Stimulated activated naive CD8-positive, alpha-beta T cell treated with anti-CD3 and anti-CD28 coated beads, Interleukin-15, Interleukin-2, amounts not matched to agents 100 U/mL and 50 U/mL, for 24 hours (primary cell): ENCODE measurements at regions not wholly inside any gene's neighbourhood (a gene's known extent, or its start where the extent isn't known, plus 50 kb on each side); places are given as distances from the start of the nearest gene placed in this dataset.
"Not testable (repeated sequence)": the region's sequence is repeated elsewhere in the genome, so short reads cannot be mapped to it uniquely, and the experiment has no call there.

Experiments
- ATAC-seq: fragments of 150-1000 bp; cut with Tn5 transposase; one replicate; pipeline ENCODE4 v1.10.0; 2021
- DNase-seq: peaks from one replicate; pipeline ENCODE4 v3.0.0; 2021

DNA sequence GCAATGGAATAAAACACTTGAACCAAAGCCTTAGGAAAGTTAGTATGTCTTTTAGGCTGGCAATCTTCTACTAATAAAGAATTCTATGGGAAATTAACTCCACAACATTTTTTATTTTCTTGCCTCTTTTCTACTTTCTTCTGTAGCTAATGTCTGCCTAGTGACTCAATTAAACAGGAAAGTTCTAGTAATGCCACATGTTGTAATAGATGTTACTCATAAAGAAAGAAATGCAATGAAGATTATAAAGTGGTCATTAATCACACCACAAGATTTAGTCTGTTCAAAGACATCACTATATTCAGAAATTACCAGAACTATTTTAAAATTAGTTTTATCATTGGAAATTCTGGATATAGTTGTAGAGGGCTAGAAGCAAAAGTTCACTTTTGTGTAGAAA lies 329.7 kb downstream of the SI start:
- ATAC-seq (no peak), DNase-seq (no peak)

DNA sequence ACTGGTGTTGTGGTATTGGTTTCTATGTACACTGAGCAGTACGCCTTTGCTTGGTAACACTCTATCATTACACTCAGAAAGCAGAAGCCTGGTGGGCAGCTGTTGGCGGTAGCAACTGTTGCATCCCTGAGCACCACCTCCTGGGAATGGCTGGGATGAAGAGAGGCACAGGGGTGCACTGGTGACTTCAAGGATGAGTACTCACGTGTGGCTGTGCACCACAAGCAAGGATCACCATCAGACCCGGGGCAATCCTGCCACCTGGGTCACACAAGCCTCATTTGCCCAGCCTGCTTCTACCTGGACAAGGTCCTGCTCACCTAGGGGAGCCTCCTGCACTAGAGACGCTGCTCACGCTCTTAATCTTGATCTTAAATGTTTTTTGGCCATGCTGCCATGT lies 336.4 kb downstream of the SI start:
- no peak for DNase-seq
- no peak for ATAC-seq

DNA sequence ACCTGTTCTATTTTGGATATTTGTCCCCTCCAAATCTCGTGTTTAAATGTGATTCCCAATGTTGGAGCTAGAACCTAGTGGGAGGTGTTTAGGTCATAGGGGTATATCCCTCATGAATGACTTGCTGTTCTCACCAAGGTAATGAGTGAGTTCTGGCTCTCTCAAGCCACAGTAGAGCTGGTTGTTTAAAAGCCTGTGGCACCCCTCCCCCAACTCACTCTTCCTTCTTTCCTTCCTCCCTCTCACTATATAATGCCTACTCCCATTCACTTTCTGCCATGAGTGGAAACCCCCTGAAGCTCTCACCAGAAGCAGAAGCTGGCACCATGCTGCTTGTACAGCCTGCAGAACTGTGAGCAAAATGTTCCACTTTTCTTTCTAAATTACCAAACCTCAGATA lies 341.1 kb downstream of the SI start:
- no peak for ATAC-seq
- DNase-seq: no peak

DNA sequence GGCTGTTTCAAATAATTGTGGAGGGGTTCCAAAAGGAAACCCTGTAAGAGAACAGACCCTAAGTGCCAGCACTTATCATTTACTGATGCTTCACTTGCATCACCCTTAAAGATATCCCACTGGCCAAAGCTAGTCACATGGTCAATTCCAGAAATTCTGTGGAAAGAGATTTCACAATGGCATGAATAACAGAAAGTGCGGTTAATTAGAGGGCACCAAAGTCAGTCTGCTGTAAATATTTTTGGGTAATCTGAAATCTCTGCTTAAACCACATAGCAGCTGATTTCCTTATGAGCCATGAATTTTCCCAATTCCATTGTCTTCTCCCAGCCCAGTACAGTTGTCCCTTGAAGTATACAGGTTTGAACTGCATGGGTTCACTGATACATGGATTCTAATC lies 346.1 kb downstream of the SI start:
- no peak for DNase-seq
- ATAC-seq: no peak

DNA sequence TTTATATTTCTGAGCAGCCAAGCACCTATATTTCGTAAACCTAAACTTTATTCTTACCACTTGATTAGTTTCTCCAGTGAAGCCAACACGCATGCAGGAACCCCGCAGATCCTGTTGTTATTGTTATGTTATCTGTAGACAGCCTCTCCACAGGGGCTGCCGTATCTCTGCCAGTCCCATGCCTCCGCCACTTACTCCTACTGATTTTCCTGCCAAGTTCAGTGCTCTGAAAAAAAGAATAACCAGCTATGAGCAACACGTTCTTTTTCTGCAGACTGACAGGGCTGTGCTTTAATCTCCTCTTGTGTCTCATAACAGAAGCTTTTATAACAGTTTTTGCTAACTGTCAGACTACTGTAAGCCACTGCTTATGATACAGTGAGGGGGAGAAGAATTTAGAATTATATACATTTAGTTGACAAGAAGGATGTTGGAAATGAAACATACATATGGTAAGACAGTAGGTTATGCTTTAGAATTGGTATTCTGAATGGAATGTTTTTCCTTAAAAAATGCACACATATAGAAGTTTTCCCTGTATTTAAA lies 347.4 kb downstream of the SI start:
- DNase-seq: no peak

DNA sequence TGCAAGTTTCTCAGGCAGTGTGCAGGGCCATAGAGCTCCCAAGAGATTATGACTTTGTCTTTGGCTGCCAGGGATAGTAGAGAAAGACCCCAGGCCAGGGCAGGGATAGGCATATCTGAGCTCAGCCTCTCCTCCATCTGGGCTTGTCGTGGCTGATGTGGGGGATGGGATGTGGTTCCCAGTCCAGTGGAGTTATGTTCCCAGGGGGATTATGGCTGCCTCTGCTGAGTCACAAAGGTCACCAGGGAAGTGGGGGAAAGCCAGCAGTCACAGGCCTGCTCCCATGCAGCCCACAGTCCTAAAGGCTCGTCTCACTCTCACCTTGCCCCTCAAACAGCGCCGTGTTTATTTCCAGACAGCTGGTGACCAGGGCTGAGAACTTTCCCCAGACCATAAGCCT lies 354.9 kb downstream of the SI start:
- ATAC-seq (no peak), DNase-seq (no peak)

More for the DNA sequence above, 347.4 kb downstream of the SI start:
- no peak for ATAC-seq

DNA sequence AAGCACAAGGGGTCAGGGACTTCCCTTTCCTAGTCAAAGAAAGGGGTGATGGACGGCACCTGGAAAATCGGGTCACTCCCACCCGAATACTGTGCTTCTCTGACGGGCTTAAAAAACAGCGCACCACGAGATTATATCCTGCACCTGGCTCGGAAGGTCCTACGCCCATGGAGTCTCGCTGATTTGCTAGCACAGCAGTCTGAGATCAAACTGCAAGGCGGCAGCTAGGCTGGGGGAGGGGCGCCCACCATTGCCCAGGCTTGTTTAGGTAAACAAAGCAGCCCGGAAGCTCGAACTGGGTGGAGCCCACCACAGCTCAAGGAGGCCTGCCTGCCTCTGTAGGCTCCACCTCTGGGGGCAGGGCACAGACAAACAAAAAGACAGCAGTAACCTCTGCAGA lies 375.5 kb downstream of the SI start:
- not testable (repeated sequence) for ATAC-seq

DNA sequence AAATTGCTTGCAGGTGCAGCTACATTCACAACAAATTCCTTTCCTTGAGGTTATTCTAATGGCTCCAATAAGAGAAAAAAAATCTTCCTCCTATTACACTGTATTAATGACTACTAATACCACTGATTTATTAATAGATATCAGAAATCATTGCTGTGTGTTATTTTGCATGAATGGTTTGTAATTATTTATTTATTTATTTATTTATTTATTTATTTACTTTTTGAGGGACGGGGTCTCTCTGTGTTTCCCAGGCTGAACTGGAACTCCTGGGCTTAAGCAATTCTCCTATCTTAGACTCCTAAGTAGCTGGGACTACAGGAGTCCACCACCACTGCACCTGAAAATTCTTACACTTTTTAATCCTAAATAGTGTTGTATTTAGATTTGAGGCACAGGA lies 390.4 kb downstream of the SI start:
- no peak for DNase-seq
- no peak for ATAC-seq

More for the DNA sequence above, 375.5 kb downstream of the SI start:
- DNase-seq: not testable (repeated sequence)

DNA sequence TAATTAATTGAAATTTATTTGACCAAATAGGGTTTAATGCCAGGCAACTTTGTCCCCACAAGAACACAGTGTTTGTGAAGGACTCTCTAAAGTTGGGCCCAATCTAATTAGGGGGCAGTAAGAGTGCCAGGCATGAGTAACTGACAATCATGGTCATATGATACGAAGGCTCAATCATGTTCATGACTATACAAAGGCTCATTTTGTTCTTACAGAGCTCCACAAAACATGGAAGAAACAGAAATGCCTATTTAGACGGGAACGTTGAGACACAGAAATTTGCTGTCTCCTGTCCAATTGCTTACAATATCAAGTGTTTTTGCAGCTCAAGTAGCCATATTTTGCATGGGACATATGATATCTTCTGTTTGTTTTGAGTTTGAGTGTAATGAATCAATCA lies 391.1 kb downstream of the SI start:
- DNase-seq (no peak), ATAC-seq (no peak)

DNA sequence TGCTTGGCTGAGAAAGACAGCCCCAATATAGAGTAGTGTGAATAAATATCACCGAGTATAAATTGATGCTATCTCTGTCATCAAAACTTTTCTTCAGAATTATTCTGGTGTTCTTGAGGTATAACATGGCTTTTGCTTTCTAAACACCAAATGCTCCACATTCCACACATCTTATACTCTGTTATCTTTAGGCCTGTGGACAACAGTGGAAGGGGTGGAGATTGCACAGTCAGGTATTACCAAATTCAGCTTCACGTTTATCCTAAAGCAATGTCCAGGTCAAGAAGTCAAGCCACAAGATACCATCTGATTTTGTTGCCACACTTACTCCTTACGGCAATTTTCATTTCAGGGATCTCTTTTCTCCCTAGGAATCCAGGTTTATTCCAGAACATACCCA lies 394.8 kb downstream of the SI start:
- ATAC-seq (no peak), DNase-seq (no peak)

DNA sequence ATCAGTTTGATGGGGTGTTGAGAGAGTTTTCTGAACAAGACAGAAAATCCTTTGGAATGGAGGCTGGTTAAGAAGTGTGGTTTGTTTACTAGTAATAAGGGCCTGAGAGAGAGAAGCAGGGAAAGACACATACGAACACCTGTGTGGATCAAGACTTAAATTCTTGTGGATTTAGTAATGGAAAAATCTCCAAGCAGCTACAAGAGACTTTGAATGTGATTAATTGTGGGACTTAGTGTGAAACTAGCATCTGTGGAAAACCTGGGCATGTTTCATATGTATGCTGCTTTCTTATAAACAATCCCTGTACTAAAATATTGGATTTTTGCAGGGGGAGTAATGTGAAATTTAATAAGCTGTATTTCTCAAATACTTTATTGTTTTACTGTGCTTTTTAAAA lies 399.1 kb downstream of the SI start:
- ATAC-seq: no peak
- DNase-seq: no peak

DNA sequence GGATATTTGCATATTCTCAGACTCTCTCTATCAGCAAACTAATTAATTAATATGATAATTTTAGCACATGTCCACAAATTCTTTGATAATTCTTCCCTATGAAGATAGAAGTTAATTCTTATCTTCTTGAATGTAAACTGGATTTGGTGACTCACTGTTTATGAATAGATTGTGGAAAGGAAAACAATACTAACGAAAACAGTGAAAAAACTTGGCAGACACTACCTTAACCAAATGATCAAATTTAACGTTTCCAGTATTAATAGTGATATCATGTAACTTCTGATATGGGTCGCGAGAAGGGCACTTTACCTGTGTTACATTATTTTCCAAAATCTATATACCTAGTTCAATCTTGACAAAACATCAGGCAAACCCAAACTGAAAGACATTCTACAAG lies 401.0 kb downstream of the SI start:
- no peak for ATAC-seq
- no peak for DNase-seq

DNA sequence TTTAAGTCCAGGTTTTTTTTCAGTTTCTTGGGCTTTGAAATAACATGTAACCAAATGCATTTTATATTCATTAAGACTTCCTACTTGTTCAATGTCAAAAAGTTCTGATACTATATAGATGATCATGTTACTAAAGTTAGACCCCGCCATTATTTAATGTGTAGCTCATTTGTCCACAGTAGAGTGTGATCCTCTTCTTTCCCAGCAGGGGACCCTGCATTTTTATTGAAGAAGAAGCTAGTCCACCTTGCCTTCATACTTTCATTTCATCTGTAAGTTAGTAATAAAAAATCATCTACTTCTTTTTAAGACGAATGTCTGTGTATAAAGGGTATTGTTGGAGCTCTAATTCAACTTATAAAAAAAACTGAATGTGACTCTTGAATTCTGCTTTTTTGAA lies 404.6 kb downstream of the SI start:
- DNase-seq: no peak
- ATAC-seq: no peak

DNA sequence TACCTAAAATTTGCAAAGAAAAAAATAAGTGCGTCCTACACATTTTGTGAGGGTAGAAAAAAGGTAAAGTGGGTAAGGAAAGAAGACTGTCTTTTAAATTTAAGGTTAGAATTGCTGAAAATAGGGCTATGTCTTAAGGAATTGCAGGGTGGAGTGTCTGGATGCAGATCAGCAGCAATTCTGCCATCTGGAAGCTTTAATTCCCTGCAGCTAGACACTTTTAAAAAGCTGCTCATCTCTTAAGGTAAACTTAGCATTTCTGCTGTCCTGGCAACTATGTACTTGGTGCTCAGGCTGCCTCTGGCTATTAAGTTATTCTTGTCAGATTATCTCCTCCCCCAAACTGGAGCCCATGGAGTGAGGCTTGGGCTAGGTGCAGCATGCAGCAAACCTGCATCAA lies 420.2 kb downstream of the SI start:
- ATAC-seq: no peak
- no peak for DNase-seq

DNA sequence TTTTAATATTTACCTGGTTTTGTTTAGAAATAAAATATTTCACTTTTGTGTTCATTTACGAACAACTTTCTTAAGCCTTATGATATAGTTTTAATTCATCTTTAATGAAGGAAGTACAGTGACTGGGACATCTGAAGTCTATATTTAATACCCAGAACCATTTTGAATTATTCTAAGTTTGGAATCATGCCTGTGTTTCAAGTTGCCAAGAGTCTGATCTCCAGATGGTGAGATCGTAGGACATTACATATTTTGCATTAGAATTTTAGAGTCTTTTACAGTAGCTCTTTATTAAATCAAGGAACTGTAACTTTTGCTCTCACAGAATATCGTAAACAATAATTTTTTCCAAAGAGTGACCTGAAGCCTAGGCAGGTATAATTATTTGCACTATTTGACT lies 420.7 kb downstream of the SI start:
- ATAC-seq (no peak), DNase-seq (no peak)

DNA sequence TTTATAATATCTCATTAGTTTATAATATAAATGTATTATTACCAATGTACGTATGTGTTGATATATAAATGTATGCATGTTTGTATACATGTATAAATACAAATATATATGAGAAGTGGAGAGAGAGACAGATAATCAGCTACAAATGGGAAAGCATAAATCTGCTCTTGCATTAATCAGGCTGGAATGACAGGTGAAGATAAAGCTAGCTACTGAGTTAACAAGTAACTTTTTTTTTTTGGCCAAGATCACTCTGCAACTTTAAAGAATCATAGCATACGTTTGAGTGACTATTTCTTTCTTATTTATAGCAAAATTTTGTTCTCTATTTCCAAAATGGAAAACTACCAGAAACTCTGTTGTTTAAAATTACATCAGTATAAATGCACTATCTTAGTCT lies 422.8 kb downstream of the SI start:
- ATAC-seq: no peak
- DNase-seq: no peak

DNA sequence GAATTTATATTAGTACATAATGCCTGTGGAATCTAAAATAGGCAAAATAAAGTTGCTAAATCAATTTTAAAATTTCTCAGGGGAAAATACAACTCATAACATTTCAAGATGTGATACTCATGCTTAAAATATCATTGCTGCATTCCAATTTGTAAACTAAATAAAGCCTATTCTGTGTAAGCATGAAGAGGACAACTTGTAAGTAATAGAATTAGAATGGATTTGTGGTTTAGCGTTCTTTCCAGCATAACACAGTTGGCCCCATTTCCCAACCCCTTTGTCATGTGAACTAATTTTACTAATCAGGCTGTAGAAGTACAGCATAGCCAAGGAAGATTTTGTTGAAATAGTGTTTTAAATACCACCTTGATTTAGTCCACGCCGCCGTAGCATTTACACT lies 437.2 kb downstream of the SI start:
- DNase-seq (no peak), ATAC-seq (no peak)

DNA sequence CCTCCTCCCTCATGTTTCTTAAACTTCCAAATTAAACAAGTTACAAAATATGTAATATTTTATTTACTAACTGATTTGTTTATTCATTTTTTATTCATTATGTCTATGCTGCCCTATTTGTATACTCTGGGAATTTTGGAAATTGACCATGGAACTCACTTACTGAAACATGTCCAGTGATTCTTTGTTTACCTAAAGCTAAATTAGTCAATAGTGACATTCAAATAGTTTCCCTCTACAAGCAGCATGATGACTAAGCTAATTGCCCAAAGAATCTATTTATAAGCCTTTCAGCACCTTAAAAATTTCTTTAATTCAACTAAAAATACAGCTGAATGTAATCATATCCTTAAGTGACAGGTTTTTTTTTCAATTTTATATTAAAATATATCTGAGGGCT lies 437.7 kb downstream of the SI start:
- no peak for DNase-seq
- no peak for ATAC-seq

DNA sequence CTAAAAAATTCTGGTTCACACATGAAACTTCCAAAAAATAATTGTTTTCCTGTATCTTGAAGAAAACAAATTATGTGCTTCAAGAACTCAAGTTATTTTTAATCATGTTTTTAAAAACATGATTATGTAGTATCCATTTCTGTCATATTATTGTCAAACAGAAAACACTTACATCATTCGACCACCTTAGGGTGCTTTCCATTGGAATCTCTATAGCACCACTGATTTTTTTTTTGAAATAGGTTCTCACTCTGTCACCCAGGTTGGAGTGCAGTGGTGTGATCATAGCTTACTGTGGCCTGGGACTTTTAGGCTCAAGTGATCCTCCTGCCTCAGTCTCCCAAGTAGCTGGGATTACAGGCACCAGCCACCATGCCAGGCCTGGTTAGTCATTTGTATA lies 457.3 kb downstream of the SI start:
- no peak for DNase-seq
- ATAC-seq: no peak

DNA sequence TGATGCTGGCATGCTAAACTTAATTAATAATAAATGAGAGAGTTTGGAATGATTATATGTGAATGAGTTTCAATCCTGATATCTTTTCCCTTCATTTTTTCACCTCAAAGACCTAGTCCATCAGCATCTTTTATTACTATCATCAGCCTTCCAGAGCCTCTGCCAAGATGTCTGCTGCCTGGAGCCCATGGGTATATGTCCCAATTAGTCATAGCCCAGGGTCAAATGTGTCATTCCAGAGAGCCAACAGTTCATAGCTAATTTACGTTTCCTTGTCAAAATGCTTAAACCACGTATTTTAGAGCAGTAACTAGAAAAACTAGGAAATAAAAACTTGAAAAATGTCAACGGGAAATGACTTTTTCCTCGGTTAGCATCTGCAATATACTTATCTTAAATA lies 457.9 kb downstream of the SI start:
- DNase-seq (no peak), ATAC-seq (no peak)

DNA sequence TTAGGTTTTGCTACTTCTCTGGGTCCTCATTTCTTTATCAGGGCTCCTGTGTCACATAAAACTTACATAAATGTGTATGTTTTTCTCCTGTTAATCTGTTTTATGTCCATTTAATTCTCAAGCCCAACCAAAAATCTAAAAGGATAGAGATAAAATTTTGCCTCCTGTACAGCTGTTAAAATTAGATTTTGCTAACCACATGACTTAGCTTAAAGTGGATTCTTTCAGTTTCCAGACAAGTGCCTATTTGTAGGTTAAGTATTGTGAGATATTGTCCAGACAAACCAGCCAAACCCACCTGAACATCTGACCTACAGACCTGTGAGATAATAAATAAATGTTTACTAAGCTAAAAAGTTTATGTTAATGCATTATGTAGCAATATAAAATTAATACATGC lies 465.5 kb downstream of the SI start:
- DNase-seq (no peak), ATAC-seq (no peak)

DNA sequence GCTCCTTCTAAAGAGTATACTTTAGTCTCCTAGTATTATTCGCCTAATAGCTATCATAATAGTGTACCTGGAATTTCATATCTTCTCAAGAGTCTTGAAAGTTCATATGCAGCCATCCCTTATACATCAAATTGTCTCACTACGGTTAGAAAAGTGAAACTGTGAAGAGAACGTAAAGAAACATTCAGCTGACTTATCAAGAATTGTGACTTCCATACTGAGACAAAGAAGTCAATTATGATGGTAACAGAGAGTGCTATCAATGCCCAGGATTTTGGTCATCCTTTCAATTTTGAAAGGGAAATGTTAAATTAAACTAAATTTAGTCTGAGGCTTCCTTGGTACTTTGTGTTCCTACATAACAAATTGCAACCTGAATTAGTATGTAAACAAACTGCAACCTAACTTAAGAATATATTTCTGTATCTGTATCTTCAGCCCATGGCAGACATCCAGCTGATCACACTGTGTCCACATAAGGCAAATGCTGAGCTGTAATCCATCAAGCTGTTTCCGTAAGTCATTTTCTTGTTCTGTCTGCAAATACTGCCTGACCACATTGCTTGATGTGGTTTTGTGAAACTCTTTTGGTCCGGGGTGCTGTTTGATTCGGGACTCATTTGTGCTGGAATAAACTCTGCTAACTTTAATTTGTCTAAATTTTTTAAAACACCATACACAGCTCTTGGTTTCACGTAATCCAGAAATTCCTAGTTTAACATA lies 469.6 kb downstream of the SI start:
- no peak for ATAC-seq
- no peak for DNase-seq

DNA sequence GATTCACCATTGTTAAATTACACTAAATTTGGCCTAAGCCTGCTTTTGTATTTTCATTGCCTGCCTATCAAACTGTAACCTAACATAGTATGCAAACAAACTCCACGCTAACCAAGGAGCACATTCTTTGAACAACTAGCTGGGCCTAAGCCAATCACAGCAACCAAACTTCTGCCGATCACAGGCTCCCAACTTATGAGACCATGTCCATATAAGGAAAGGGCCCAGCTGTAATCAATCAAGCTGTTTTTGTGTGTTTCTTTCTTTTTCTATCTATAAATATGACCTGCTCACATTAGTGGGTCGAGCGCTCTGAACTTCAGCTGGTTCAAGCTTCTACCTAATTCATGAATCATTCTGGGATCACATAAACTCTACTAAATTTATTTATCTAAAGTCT lies 473.6 kb downstream of the SI start:
- ATAC-seq (no peak), DNase-seq (no peak)

DNA sequence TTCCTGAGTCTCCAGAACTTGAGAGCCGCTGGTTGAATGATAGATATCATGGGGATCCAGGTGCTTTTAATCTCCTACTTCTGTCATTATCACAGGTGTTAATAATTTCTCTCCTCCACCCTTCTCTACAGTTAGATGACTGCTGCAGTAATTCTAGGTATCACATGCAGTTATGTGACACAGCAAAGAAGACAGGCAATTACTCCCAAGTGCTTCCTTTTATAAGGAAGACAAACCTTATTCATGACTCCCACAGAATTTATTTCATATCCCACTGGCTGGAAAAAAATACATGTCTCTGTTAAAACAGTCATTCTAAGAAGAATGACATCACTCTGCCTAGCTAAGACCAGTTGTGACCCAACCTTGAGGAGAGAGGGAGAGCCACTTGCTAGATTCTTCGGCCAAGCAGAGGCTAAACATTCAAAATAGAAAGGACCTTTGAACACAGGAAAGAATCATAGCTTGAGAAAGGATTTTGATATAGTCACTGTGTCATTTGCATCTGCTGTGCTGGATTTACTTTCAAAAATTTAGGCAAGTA lies 500.6 kb downstream of the SI start:
- no peak for ATAC-seq
- no peak for DNase-seq
